Right renal pelvis (tissue), 4 donors: ENCODE measurements at regions not wholly inside any gene's neighbourhood (a gene's known extent, or its start where the extent isn't known, plus 50 kb on each side); places are given as distances from the start of the nearest gene placed in this dataset.

Experiments used
- DNase-seq, 4 donors: peaks; one replicate each; pipeline ENCODE4 v3.0.0-alpha.2; 2013; ENCODE audit warnings: low read depth in 4 of 4, low spot score in 3 of 4, missing footprints in 1 of 4

- no peak for DNase-seq
These were observed 620.2 kb downstream of the PLPP3 start for GRCh38 chr1:55959136-55959548.

DNA sequence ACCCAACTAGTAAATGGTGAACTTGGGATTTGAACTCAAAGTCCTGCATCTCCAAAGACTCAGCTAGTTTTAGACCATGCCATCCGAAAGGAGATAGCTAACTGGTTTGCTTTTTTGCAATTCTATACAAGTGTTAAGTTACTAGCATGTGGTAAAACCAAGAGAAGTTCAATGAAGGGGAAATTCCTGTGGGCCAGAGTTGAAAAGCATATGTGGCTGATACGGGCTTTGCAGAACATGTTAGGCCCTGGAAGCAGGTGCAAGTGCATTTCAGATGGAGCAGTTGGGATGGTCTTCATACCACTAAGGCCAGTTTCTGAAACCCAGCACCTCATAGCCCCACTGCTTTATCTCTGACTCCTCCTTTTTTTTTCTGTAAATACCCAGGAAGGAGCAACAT is 620.9 kb downstream of the PLPP3 start:
- no peak for DNase-seq

- no peak for DNase-seq
These were observed 622.1 kb downstream of the PLPP3 start for GRCh38 chr1:55957276-55957675.

DNA sequence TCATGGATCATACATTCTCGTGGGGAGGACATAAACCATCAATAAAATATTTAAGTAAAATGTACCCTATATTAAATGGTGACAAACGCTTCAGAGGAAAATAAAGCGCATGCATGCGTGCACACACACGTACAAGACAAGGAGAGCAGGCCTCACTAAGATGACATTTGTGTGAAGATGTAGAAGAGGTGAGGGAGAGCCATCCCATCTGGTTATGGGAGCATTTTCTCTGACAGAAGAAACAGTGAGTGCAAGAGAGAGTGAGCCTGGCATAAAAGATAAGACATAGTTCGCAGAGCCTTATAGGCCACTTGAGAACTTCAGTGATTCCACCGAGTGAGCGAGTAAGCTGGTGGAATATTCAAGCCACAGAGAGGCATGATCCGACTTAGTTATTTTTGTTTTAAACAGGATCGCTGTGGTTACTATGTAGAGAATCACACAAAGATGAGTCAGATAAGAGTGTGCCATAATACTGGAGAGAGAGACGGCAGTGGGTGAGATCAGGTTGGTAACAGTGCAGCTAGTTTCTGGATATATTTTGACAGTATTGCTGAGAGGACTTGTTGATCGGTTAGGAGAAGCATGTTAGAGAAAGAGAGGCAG is 624.2 kb downstream of the PLPP3 start:
- DNase-seq = no peak

DNA sequence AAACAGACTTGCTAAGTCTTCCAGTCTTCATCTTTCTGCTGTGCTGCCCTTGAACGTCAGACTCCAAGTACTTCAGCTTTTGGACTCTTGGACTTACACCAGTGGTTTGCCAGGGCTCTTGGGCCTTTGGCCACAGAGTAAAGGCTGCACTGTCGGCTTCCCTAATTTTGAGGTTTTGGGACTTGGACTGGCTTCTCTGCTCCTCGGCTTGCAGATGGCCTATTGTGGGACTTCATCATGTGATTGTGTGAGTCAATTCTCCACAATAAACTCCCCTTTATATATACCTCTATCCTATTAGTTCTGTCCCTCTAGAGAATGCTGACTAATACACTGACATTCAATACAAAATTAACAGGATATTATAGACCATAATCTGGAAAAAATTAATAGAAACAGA is 628.1 kb downstream of the PLPP3 start:
- no peak for DNase-seq

DNA sequence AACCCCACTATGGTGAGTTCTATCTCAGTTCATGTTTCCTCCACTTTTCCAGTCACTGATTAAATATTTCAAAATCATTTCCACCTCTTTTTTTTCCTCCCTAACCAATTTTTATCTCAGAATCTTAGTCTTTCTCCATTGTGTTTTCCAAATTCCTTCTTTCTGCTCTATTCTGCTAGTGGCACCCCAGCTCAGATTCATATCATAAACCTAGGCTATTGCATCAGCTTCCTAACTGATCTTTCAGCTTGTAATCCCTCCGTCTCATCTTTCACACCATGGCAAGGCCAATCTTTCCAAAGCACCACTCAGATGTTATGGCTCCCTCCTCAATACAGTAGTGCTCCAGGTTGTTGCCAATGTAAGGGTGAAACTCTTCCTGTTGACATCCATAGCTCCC is 631.9 kb downstream of the PLPP3 start:
- DNase-seq = no peak

DNA sequence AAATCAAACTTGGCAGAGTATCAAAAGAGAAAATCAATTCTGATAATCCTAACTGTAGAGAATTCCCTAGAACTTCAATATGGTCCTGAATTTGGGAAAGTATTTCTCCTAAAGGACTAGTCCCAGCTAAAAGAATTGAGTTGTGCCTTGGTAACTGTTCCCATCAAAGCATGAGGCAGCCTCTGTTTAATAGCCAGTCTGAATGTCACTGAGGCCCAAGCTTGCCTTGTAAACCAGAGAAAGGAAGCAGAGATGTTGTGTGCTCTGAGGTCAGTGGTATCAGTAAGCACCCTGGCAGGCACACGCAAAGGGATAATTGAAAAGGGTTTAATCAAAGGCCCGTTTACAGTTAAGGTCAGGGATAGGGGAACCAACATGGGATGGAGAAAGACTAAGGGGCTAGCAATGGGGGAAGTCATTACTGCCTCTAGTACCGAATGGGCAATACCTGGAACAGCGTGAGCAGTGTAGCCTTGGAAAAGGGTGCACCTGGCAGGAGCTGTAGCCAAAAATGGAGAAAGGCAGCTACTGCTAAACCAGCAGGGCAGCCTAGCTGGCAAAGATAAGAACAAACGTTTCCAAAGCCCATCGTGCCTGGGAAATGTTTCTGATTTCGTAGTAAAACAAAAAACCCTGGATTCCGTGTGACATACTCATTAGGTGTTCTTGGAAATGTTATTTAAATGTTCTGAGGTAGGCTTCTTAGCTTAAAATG is 635.5 kb downstream of the PLPP3 start:
- DNase-seq = no peak

GRCh38 chr1:55943012-55943411 is 636.4 kb downstream of the PLPP3 start:
- DNase-seq = no peak

GRCh38 chr1:55939866-55940265 is 639.5 kb downstream of the PLPP3 start:
- DNase-seq = no peak

- no peak for DNase-seq
These were observed 640.5 kb downstream of the PLPP3 start for GRCh38 chr1:55938861-55939260.

GRCh38 chr1:55938376-55938850 is 641.0 kb downstream of the PLPP3 start:
- DNase-seq = no peak

DNA sequence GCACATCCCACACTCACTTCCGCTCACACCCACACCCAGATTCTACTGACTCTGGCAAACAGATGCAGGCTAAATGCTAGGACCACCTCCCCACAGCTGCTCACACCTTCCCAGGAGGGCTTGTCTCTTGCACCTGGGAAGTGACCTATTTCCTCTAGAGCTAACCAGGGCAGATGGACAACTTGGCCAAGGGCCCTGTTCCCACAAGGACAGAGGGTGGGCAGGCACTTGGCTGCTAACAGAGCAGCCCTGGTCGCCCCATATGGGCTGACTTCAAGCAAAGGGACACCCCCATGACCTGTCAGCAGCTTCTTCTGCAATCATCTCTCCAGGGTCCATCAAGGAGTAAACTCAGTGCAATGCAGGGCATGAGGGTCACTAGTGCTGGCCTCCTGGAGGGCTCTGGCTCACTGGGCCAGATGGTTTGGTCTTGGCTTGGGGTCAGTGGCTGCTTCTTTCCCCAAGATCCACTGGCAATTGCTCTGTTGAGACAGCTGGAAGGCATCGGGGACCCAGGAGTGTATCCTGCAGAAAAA is 641.5 kb downstream of the PLPP3 start:
- no peak for DNase-seq

- DNase-seq = no peak
These were observed 644.1 kb downstream of the PLPP3 start for GRCh38 chr1:55935236-55935635.

GRCh38 chr1:55932402-55932801 is 647.0 kb downstream of the PLPP3 start:
- no peak for DNase-seq

GRCh38 chr1:55931081-55931940 is 648.1 kb downstream of the PLPP3 start:
- DNase-seq = no peak

DNA sequence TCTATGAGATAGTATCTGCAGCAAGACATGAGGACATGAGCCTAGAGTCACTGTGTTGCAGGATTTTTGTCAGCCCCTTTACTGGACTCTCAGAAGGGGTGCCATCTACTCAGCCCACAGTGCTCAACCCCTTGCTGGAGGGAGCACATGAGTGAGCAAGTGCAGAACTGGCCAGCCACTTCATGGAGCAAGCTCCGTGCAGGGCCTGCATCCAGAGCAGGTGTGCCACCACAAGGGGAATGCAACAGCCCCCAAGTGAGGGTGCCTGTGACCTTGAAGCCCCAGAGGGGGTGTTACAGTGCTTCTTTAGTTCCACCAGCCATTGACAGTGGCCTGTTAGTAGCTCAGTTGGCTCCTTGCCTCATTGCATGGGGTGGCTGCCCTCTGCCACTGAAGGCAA is 649.7 kb downstream of the PLPP3 start:
- DNase-seq = no peak

GRCh38 chr1:55928576-55928975 is 650.8 kb downstream of the PLPP3 start:
- no peak for DNase-seq

DNA sequence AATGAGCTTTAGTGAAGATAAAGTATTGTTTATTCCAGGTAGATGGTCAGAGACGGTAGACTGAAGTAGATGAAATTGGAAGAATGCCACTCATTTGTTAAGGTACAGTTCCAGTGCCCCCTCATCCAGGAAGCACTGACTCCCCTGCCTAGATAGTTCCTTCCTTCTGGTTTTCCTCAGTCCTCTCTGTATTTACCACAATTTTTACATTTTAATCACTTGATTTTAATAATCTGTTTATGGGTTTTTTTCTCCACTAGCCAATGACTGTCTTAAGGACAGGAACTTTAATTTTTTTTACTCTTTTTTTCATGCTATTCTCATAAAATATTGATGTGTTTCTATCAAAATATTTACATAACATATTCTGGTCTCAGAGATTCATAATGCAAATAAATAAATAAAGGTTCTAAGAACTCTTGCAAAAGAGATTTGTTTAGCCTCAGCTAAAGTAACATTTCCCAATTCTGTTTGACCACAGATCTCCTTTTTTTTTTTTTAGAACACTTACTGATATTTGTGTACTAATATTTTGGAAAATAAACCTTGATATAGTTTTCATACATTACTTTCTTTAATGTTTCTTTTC is 651.6 kb downstream of the PLPP3 start:
- no peak for DNase-seq

DNA sequence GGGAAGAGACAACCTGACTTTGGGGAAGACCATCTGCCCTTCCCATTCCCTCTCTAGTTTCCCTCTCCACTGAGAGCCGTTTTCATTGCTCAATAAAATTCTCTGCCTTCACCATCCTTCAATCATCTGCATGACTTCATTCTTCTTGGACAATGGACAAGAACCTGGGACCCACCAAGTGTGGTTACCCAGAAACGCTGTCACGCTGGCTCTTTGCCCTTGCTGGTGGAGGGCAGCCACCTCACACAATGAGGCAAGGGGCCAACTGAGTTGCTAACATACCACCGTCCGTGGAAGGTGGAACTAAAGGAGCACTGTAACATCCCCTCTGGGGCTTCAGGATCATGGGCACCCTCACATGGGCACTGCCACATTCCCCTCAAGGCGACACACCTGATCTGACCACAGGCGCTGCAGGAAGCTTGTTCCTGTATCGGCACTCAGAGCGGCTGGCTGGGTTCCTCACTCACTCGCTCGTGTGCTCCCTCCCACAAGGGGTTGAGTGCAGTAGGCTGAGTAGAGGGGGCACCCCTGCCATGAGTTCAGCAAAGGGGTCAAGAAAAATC is 652.4 kb downstream of the PLPP3 start:
- no peak for DNase-seq

GRCh38 chr1:55916907-55917306 is 662.5 kb downstream of the PLPP3 start:
- DNase-seq = no peak

DNA sequence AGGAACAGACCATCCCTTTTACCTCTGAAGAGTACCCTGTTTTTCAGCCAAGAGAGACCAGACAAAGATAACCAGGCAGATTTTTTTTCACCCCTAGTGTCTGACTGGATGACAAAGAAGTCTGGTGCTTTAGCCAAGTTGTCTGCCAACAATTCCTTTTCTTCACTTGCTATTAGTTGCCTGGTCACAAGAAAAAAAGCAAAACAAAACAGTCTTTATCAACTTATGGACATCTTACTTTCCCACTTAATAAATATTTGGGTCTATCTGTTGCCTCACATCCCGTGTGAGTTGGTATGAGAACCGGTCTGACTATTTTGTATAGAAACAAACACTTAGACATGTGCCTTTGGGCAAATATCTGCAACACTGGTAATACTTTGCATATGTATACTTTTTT is 662.9 kb downstream of the PLPP3 start:
- DNase-seq = no peak
